ENCODE measurements at regions not wholly inside any gene's neighbourhood (a gene's known extent, or its start where the extent isn't known, plus 50 kb on each side); places are given as distances from the start of the nearest gene placed in this dataset.

DNA sequence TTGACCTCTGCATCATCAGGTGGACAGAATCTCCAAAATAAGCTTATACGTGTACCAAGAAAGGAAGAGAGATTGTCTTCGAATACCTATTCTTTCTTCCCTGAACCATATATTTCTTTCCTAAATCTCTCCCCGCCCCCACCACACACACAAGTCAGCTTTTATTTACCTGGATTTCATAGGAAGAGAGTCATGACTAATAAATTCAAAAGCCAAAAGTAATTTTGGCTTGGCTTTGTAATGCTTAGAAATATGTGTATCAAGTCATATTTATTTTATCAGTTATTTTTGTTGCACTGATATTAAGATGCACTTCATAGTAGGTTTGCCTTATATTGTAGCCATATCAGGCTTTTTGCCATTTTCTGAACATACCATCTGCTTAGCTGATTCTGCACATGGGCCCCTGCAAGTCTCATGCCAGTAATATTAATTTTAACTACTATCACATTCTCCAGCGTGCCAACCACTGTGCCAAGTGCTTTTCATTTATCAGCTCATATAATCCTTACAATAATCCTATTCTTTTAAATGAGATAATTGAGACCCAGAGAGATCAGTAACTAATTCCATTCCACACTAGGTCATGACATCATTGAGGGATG lies 1405.3 kb upstream of the NUDT12 start:
- Mint-ChIP-seq H3K9me3 (ENCODE audit: unreplicated experiment) (no peaks in the 10 kb centered on the region), H3K27ac (ENCODE audit: unreplicated experiment) (no peak overlapping the region), H3K36me3 (ENCODE audit: low read depth, unreplicated experiment) (no peaks in the 10 kb centered on the region), H3K4me3 (ENCODE audit: unreplicated experiment) (no peak overlapping the region), H3K4me1 (ENCODE audit: low read depth, unreplicated experiment) (no peaks in the 10 kb centered on the region), H3K27me3 (ENCODE audit: low read depth, unreplicated experiment) (no peaks in the 10 kb centered on the region)
- Histone ChIP-seq H3K79me2 (ENCODE audit: insufficient read depth, low read length) (no peaks in the 10 kb centered on the region), H3K4me1 (ENCODE audit: insufficient read depth, low read length) (no peaks in the 10 kb centered on the region), H3K9me3 (ENCODE audit: insufficient read depth, low read depth, low read length) (no peaks in the 10 kb centered on the region), H3K27ac (ENCODE audit: low read depth, low read length) (no peak overlapping the region), H3K4me3 (ENCODE audit: insufficient read depth, low read depth, low read length) (no peak overlapping the region), H2AFZ (ENCODE audit: low read depth, low read length) (no peak overlapping the region), H3K4me2 (ENCODE audit: low read length) (no peak overlapping the region), H3K36me3 (ENCODE audit: insufficient read depth, low read length) (no peaks in the 10 kb centered on the region), H4K20me1 (ENCODE audit: insufficient read depth, low read length) (no peaks in the 10 kb centered on the region), H3K27me3 (ENCODE audit: insufficient read depth, low read length) (no peaks in the 10 kb centered on the region), H3K9ac (ENCODE audit: low read length) (no peak overlapping the region)
- TF ChIP-seq EZH2 (IDR thresholded peaks at IDR 0.05; ENCODE audit: insufficient read depth, low read length): no peak
- DNase-seq (ENCODE audit: low read depth) (no peak), FAIRE-seq (no peak)

DNA sequence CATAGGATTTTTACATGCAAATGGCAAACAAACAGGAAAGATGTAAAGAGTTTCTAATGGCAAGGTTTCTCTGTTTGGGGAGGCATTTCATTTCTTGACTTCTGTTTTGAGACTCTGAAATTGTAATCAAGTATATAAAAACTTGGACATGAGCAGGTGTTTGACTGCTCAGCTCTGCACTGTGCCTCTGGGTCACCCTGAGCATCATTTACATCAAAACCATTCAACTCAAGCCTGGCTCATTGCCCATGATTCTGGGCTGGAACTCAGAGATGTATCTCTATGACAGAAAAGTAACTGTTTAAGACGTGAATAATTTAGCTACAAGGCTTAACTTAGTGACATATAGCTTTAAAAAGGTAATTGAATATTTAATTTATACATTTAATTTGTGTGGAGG lies 1402.4 kb upstream of the NUDT12 start:
- no peak overlapping the region for H3K27ac ChIP-seq (ENCODE audit: low read depth, low read length)
- Mint-ChIP-seq H3K36me3 (ENCODE audit: low read depth, unreplicated experiment) (no peaks in the 10 kb centered on the region), H3K4me3 (ENCODE audit: unreplicated experiment) (no peak overlapping the region), H3K4me1 (ENCODE audit: low read depth, unreplicated experiment) (no peaks in the 10 kb centered on the region), H3K27me3 (ENCODE audit: low read depth, unreplicated experiment) (no peaks in the 10 kb centered on the region), H3K27ac (ENCODE audit: unreplicated experiment) (no peak overlapping the region), H3K9me3 (ENCODE audit: unreplicated experiment) (no peaks in the 10 kb centered on the region)
- no peak overlapping the region for H3K9ac ChIP-seq (ENCODE audit: low read length)
- H3K36me3 ChIP-seq (ENCODE audit: insufficient read depth, low read length): no peaks in the 10 kb centered on the region
- H3K4me1 ChIP-seq (ENCODE audit: insufficient read depth, low read length): no peaks in the 10 kb centered on the region
- H3K4me2 ChIP-seq (ENCODE audit: low read length): no peak overlapping the region
- no peak overlapping the region for H2AFZ ChIP-seq (ENCODE audit: low read depth, low read length)
- H3K4me3 ChIP-seq (ENCODE audit: insufficient read depth, low read depth, low read length): no peak overlapping the region
- TF ChIP-seq EZH2 (IDR thresholded peaks at IDR 0.05; ENCODE audit: insufficient read depth, low read length): no peak
- TF ChIP-seq, protein P1, sequence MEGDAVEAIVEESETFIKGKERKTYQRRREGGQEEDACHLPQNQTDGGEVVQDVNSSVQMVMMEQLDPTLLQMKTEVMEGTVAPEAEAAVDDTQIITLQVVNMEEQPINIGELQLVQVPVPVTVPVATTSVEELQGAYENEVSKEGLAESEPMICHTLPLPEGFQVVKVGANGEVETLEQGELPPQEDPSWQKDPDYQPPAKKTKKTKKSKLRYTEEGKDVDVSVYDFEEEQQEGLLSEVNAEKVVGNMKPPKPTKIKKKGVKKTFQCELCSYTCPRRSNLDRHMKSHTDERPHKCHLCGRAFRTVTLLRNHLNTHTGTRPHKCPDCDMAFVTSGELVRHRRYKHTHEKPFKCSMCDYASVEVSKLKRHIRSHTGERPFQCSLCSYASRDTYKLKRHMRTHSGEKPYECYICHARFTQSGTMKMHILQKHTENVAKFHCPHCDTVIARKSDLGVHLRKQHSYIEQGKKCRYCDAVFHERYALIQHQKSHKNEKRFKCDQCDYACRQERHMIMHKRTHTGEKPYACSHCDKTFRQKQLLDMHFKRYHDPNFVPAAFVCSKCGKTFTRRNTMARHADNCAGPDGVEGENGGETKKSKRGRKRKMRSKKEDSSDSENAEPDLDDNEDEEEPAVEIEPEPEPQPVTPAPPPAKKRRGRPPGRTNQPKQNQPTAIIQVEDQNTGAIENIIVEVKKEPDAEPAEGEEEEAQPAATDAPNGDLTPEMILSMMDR (IDR thresholded peaks at IDR 0.05; ENCODE audit: insufficient read depth, low read depth, low read length): no peak
- no peaks in the 10 kb centered on the region for H3K79me2 ChIP-seq (ENCODE audit: insufficient read depth, low read length)
- no peaks in the 10 kb centered on the region for H4K20me1 ChIP-seq (ENCODE audit: insufficient read depth, low read length)
- DNase-seq (ENCODE audit: low read depth) (no peak), FAIRE-seq (no peak)
- H3K27me3 ChIP-seq (ENCODE audit: insufficient read depth, low read length): no peaks in the 10 kb centered on the region
- H3K9me3 ChIP-seq (ENCODE audit: insufficient read depth, low read depth, low read length): no peaks in the 10 kb centered on the region

DNA sequence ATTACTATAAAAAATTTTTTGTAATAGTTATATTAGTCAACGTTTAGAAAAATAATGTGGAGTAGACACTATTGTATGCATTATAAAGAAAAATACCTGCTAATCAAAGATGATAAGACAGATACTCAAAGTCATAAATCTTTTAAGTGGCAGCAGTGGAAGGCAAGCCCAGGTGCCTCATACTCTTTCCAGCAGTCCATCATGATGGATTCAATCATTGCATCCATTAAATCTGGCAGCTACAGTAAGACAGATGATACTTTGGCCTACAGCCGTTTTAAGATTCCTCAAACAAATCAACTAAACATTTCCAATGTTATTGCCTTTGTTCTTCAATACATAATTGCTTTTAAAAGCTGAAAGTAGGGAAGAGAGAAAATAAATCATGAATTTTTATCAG lies 1392.9 kb upstream of the NUDT12 start:
- Histone ChIP-seq H3K4me1 (ENCODE audit: insufficient read depth, low read length) (no peaks in the 10 kb centered on the region), H3K36me3 (ENCODE audit: insufficient read depth, low read length) (no peaks in the 10 kb centered on the region), H3K4me3 (ENCODE audit: insufficient read depth, low read depth, low read length) (no peak overlapping the region), H3K27ac (ENCODE audit: low read depth, low read length) (no peak overlapping the region), H3K9me3 (ENCODE audit: insufficient read depth, low read depth, low read length) (no peaks in the 10 kb centered on the region), H4K20me1 (ENCODE audit: insufficient read depth, low read length) (no peaks in the 10 kb centered on the region), H3K27me3 (ENCODE audit: insufficient read depth, low read length) (no peaks in the 10 kb centered on the region), H2AFZ (ENCODE audit: low read depth, low read length) (no peak overlapping the region), H3K79me2 (ENCODE audit: insufficient read depth, low read length) (no peaks in the 10 kb centered on the region), H3K9ac (ENCODE audit: low read length) (no peak overlapping the region), H3K4me2 (ENCODE audit: low read length) (no peak overlapping the region)
- no peak for TF ChIP-seq EZH2 (IDR thresholded peaks at IDR 0.05; ENCODE audit: insufficient read depth, low read length)
- TF ChIP-seq, protein P1 (IDR thresholded peaks at IDR 0.05; ENCODE audit: insufficient read depth, low read depth, low read length): no peak
- Mint-ChIP-seq H3K9me3 (ENCODE audit: unreplicated experiment) (no peaks in the 10 kb centered on the region), H3K27me3 (ENCODE audit: low read depth, unreplicated experiment) (no peaks in the 10 kb centered on the region), H3K4me1 (ENCODE audit: low read depth, unreplicated experiment) (no peaks in the 10 kb centered on the region), H3K27ac (ENCODE audit: unreplicated experiment) (no peak overlapping the region), H3K36me3 (ENCODE audit: low read depth, unreplicated experiment) (no peaks in the 10 kb centered on the region), H3K4me3 (ENCODE audit: unreplicated experiment) (no peak overlapping the region)
- DNase-seq (ENCODE audit: low read depth) (no peak), FAIRE-seq (no peak)

Measured in astrocyte (in vitro differentiated cells and primary cell).